GM12872 (cell line): ENCODE measurements at regions not wholly inside any gene's neighbourhood (a gene's known extent, or its start where the extent isn't known, plus 50 kb on each side); places are given as distances from the start of the nearest gene placed in this dataset.

Experiments
- CTCF ChIP-seq: IDR thresholded peaks from 3 replicates; pipeline ENCODE4 v1.5.1; 2011; ENCODE audit warnings: low read depth, mild to moderate bottlenecking, low read length, moderate library complexity; ENCODE audit not compliant: insufficient read depth

- no peak for TF ChIP-seq CTCF
Observed at GRCh38 chr2:58756336-58756735, 515.2 kb upstream of the FANCL start.

GRCh38 chr2:58749041-58749440, 507.9 kb upstream of the FANCL start:
- no peak for TF ChIP-seq CTCF

GRCh38 chr2:58740426-58740825, 499.3 kb upstream of the FANCL start:
- no peak for TF ChIP-seq CTCF

- TF ChIP-seq CTCF: no peak
Observed at GRCh38 chr2:58739033-58739432, 497.9 kb upstream of the FANCL start.

GRCh38 chr2:58734365-58734764, 493.2 kb upstream of the FANCL start:
- no peak for TF ChIP-seq CTCF

GRCh38 chr2:58732999-58733398, 491.9 kb upstream of the FANCL start:
- no peak for TF ChIP-seq CTCF

GRCh38 chr2:58731488-58731869, 490.4 kb upstream of the FANCL start:
- TF ChIP-seq CTCF: no peak
